HCT116 (cell line): ENCODE measurements at regions not wholly inside any gene's neighbourhood (a gene's known extent, or its start where the extent isn't known, plus 50 kb on each side); places are given as distances from the start of the nearest gene placed in this dataset.

Experiments used
- ATAC-seq: fragments of 200-7000 bp; cut with Tn5 transposase; 2 replicates; pipeline ENCODE4 v1.9.1; 2020; ENCODE audit warnings: mild to moderate bottlenecking, moderate library complexity
- BruUV-seq: library from RNA; stranded (reverse); fragments of 400-500 nt; replicated peaks from 2 replicates; lab custom pipeline; 2021; lab: Mats Ljungman, UMichigan
- CTCF ChIA-PET: fragments of 300-600 bp; sonication (Branson Sonifier 250); formaldehyde crosslinking; loops from one replicate; lab custom pipeline; 2021; ENCODE audit warnings: antibody characterized with exemption; lab: Charles Lee
- POLR2A ChIA-PET: fragments of 300-600, 350-600 bp; sonication (Branson Sonifier 250); formaldehyde crosslinking; loops from one replicate; lab custom pipeline; 2021; ENCODE audit warnings: antibody characterized with exemption; lab: Charles Lee
- RAD21 ChIA-PET, 2 experiments: fragments of 300-600 bp; sonication (Branson Sonifier 250); formaldehyde crosslinking; loops; one replicate each; lab custom pipeline; 2023; ENCODE audit warnings: low total read pairs in 2 of 2; ENCODE audit not compliant: uncharacterized antibody in 2 of 2, unreplicated experiment in 2 of 2, low non-redundant PET in 1 of 2; lab: Charles Lee
- DNase-seq: peaks from one replicate; pipeline ENCODE4 v3.0.0-alpha.2; 2010; ENCODE audit warnings: low read depth, low spot score
- H2AFZ ChIP-seq: fragments of 200-600 bp; shearing (Covaris generic), sonication (generic); 2 replicates; pipeline ENCODE4 v1.6.1; 2017; ENCODE audit warnings: low read depth, mixed run types, mixed read lengths, antibody characterized with exemption, low read length; ENCODE audit not compliant: poor library complexity, severe bottlenecking
- H3K27ac ChIP-seq: 2 replicates; pipeline ENCODE4 v1.5.1; 2012; ENCODE audit warnings: low read depth, low read length
- H3K27me3 ChIP-seq: fragments of 200-600 bp; sonication (generic); 2 replicates; pipeline ENCODE4 v1.6.1; 2016; ENCODE audit warnings: mixed run types, low read length, mixed read lengths; ENCODE audit not compliant: insufficient read depth
- H3K36me3 ChIP-seq, 2 experiments: fragments of 200-500 bp in 1 of 2; fragments of 200-600 bp in 1 of 2; sonication (Bioruptor generic) in 1 of 2; sonication (generic) in 1 of 2; 2 replicates each; pipeline versions ENCODE4 v1.5.1 to v1.6.1; 2014 to 2016; ENCODE audit warnings: low read length in 2 of 2, inconsistent platforms in 1 of 2, mixed read lengths in 1 of 2, mixed run types in 1 of 2; ENCODE audit not compliant: insufficient read depth in 2 of 2, control insufficient read depth in 1 of 2
- H3K4me1 ChIP-seq, 2 experiments: fragments of 200-600 bp in 1 of 2; sonication (generic) in 1 of 2; 2 replicates each; pipeline versions ENCODE4 v1.5.1 to v1.6.1; 2012 to 2017; ENCODE audit warnings: low read length in 2 of 2, inconsistent platforms in 1 of 2, mild to moderate bottlenecking in 1 of 2, mixed read lengths in 1 of 2, mixed run types in 1 of 2, moderate library complexity in 1 of 2; ENCODE audit not compliant: insufficient read depth in 2 of 2, control insufficient read depth in 1 of 2
- H3K4me2 ChIP-seq: fragments of 200-600 bp; sonication (generic); 2 replicates; pipeline ENCODE4 v1.6.1; 2017; ENCODE audit warnings: mixed run types, low read length, mixed read lengths
- H3K4me3 ChIP-seq, 2 experiments: fragments of 200-600 bp in 1 of 2; sonication (generic) in 1 of 2; replicated peaks in 1 of 2; 2 replicates each; pipeline ENCODE4 v1.5.1; 2011 to 2016; ENCODE audit warnings: low read length in 2 of 2, control low read depth in 1 of 2, low read depth in 1 of 2, mild to moderate bottlenecking in 1 of 2, mixed read lengths in 1 of 2, mixed run types in 1 of 2
- H3K79me2 ChIP-seq: fragments of 200-600 bp; sonication (generic); 2 replicates; pipeline ENCODE4 v1.6.1; 2017; ENCODE audit warnings: mild to moderate bottlenecking, mixed run types, low read length, moderate library complexity, mixed read lengths; ENCODE audit not compliant: insufficient read depth
- H3K9ac ChIP-seq: fragments of 200-600 bp; sonication (generic); 2 replicates; pipeline ENCODE4 v1.6.1; 2016; ENCODE audit warnings: low read length, mixed read lengths
- H3K9me2 ChIP-seq: fragments of 200-600 bp; sonication (generic), shearing (Covaris generic); 2 replicates; pipeline ENCODE4 v1.6.1; 2017; ENCODE audit warnings: mixed run types, mild to moderate bottlenecking, moderate library complexity; ENCODE audit not compliant: insufficient read depth
- H3K9me3 ChIP-seq, 2 experiments: fragments of 200-500 bp in 1 of 2; fragments of 200-600 bp in 1 of 2; sonication (Bioruptor generic) in 1 of 2; sonication (generic) in 1 of 2; 2 replicates each; pipeline ENCODE4 v1.6.1; 2014 to 2017; ENCODE audit warnings: low read length in 2 of 2, mixed read lengths in 2 of 2, inconsistent platforms in 1 of 2, low read depth in 1 of 2, mild to moderate bottlenecking in 1 of 2, mixed run types in 1 of 2, moderate library complexity in 1 of 2; ENCODE audit not compliant: control insufficient read depth in 1 of 2, insufficient read depth in 1 of 2
- H4K20me1 ChIP-seq: fragments of 200-600 bp; sonication (generic), shearing (Covaris generic); 2 replicates; pipeline ENCODE4 v1.6.1; 2017; ENCODE audit warnings: mixed run types, mild to moderate bottlenecking, moderate library complexity; ENCODE audit not compliant: insufficient read depth
- ATF3 ChIP-seq: IDR thresholded peaks from 2 replicates; pipeline ENCODE4 v1.6.1; 2012
- CEBPB ChIP-seq: IDR thresholded peaks from 2 replicates; pipeline ENCODE4 v1.6.1; 2012; ENCODE audit warnings: low read depth
- CTCF ChIP-seq, 3 experiments: fragments of 200-600 bp in 1 of 3; sonication (generic) in 1 of 3; IDR thresholded peaks in 2 of 3; conservative IDR thresholded peaks in 1 of 3; 2 replicates each; pipeline ENCODE4 v1.5.1; 2012 to 2017; ENCODE audit warnings: low read depth in 2 of 3, low read length in 2 of 3, antibody characterized with exemption in 1 of 3, borderline replicate concordance in 1 of 3, control low read depth in 1 of 3, mild to moderate bottlenecking in 1 of 3, mixed read lengths in 1 of 3, mixed run types in 1 of 3, moderate library complexity in 1 of 3; ENCODE audit not compliant: insufficient read depth in 1 of 3
- EGR1 ChIP-seq: IDR thresholded peaks from 2 replicates; pipeline ENCODE4 v1.6.1; 2012; ENCODE audit warnings: low read depth
- EZH2 ChIP-seq: fragments of 200-600 bp; sonication (generic); IDR thresholded peaks from 2 replicates; pipeline ENCODE4 v1.6.1; 2017; ENCODE audit warnings: antibody characterized with exemption, mixed run types
- JUND ChIP-seq: IDR thresholded peaks from 2 replicates; pipeline ENCODE4 v1.6.1; 2012
- MAX ChIP-seq: IDR thresholded peaks from 2 replicates; pipeline ENCODE4 v1.6.1; 2012
- POLR2A ChIP-seq: IDR thresholded peaks from 2 replicates; pipeline ENCODE4 v1.7.0; 2011; ENCODE audit warnings: borderline replicate concordance; ENCODE audit not compliant: insufficient read depth, insufficient read length; ENCODE audit errors: extremely low read depth
- REST ChIP-seq: IDR thresholded peaks from 2 replicates; pipeline ENCODE4 v1.6.1; 2012; ENCODE audit warnings: low read depth
- SRF ChIP-seq: IDR thresholded peaks from 2 replicates; pipeline ENCODE4 v1.6.1; 2012; ENCODE audit warnings: low read depth
- YY1 ChIP-seq: IDR thresholded peaks from 2 replicates; pipeline ENCODE4 v1.6.1; 2011; ENCODE audit warnings: low read length, low read depth, moderate library complexity, mild to moderate bottlenecking; ENCODE audit not compliant: insufficient replicate concordance; ENCODE audit errors: extremely low read depth
- ZFX ChIP-seq: fragments of 450-650 bp; IDR thresholded peaks from 2 replicates; pipeline ENCODE4 v1.6.1; 2017
- ZNF274 ChIP-seq: fragments of 200-500 bp; sonication (Bioruptor generic); IDR thresholded peaks from 2 replicates; pipeline ENCODE4 v1.6.1; 2014; ENCODE audit warnings: mild to moderate bottlenecking, low read depth, low read length, inconsistent platforms
- intact Hi-C: fragments of 100-400 bp; cut with micrococcal nuclease; formaldehyde crosslinking; loops from 2 replicates; pipeline ENCODE4 v1.10.0; 2022

GRCh38 chr6:132919045-132919860 is 104.9 kb downstream of the RPS12 start:
- POLR2A ChIA-PET: no interaction called here
- Histone ChIP-seq H3K4me1 (no peaks in the 10 kb centered on the region), H2AFZ (no peak overlapping the region), H3K36me3 (no peaks in the 10 kb centered on the region), H3K27ac (no peak overlapping the region), H3K79me2 (no peaks in the 10 kb centered on the region), H3K4me3 (no peak overlapping the region), H3K9me3 (no peaks in the 10 kb centered on the region), H3K4me2 (no peak overlapping the region), H3K27me3 (no peaks in the 10 kb centered on the region; the same call in 1 of the 2 replicates), H3K9me2 (no peaks in the 10 kb centered on the region), H3K9ac (no peak overlapping the region), H4K20me1 (no peaks in the 10 kb centered on the region)
- DNase-seq: no peak
- intact Hi-C loops: no loop called here
- CTCF ChIA-PET: no interaction called here
- TF ChIP-seq ATF3 (no peak), ZFX (no peak), EZH2 (no peak), EGR1 (no peak)
- no TSS peak for BruUV-seq
- RAD21 ChIA-PET: no interaction called here
- ATAC-seq: no peak

GRCh38 chr6:132927713-132928112 is 113.3 kb downstream of the RPS12 start:
- no TSS peak for BruUV-seq
- no peak overlapping the region for H3K27ac ChIP-seq
- POLR2A ChIA-PET: no interaction called here
- no peaks in the 10 kb centered on the region for H3K4me1 ChIP-seq
- CTCF ChIA-PET: interaction anchor here (1.1 kb wide), 1 partner anchor 10 kb away, joined by 5 read pairs; no protein-coding TSS in a partner anchor
- no peak for DNase-seq
- H3K27me3 ChIP-seq: peaks cover 25% of the 10 kb centered on the region; the same call in 1 of the 2 replicates
- H4K20me1 ChIP-seq: no peaks in the 10 kb centered on the region; the same call in 1 of the 2 replicates
- H3K36me3 ChIP-seq: no peaks in the 10 kb centered on the region
- no peak overlapping the region for H3K4me2 ChIP-seq
- H3K79me2 ChIP-seq: no peaks in the 10 kb centered on the region
- RAD21 ChIA-PET: no interaction called here
- H3K9ac ChIP-seq: no peak overlapping the region
- no peak for ATAC-seq
- H3K9me3 ChIP-seq: no peaks in the 10 kb centered on the region
- intact Hi-C loops: no loop called here
- no peaks in the 10 kb centered on the region for H3K9me2 ChIP-seq
- H2AFZ ChIP-seq: no peak overlapping the region
- no peak overlapping the region for H3K4me3 ChIP-seq
- TF ChIP-seq SRF (no peak), REST (no peak), ZNF274 (no peak), ATF3 (no peak), CTCF (IDR thresholded peaks at IDR 0.05 in 2 of 3, conservative IDR thresholded peaks at IDR 0.05 in 1 of 3; ENCODE audit: borderline replicate concordance in 1 of 3, insufficient read depth in 1 of 3, low read depth in 2 of 3, low read length in 2 of 3) (no peak), ZFX (no peak), POLR2A (no peak), EZH2 (no peak), YY1 (no peak), JUND (no peak), CEBPB (no peak), MAX (no peak)
